Nephron (organoid): ENCODE measurements at regions not wholly inside any gene's neighbourhood (a gene's known extent, or its start where the extent isn't known, plus 50 kb on each side); places are given as distances from the start of the nearest gene placed in this dataset.

Experiments
- H3K27ac Mint-ChIP-seq, 3 experiments: 2 replicates each; pipeline ENCODE4 v1.8.0; 2020; ENCODE audit warnings: mixed read lengths in 3 of 3, mild to moderate bottlenecking in 2 of 3, moderate library complexity in 1 of 3
- H3K27me3 Mint-ChIP-seq: 2 replicates; pipeline ENCODE4 v1.8.0; 2021; ENCODE audit warnings: low read depth, mild to moderate bottlenecking, moderate library complexity, mixed read lengths
- H3K36me3 Mint-ChIP-seq: 2 replicates; pipeline ENCODE4 v1.8.0; 2020; ENCODE audit warnings: low read depth, mixed read lengths
- H3K4me1 Mint-ChIP-seq: 2 replicates; pipeline ENCODE4 v1.8.0; 2020; ENCODE audit warnings: mixed read lengths
- H3K4me3 Mint-ChIP-seq, 3 experiments: 2 replicates each; pipeline ENCODE4 v1.8.0; 2020; ENCODE audit warnings: mild to moderate bottlenecking in 3 of 3, mixed read lengths in 3 of 3, moderate library complexity in 2 of 3
- H3K9me3 Mint-ChIP-seq: 2 replicates; pipeline ENCODE4 v1.8.0; 2020; ENCODE audit warnings: mixed read lengths
- TF ChIP-seq, protein P1 (sequence below), 3 experiments: fragments of 200-600 bp; sonication (generic); IDR thresholded peaks; one replicate each; pipeline ENCODE4 v1.5.0; 2021; ENCODE audit warnings: antibody characterized with exemption in 3 of 3; ENCODE audit not compliant: unreplicated experiment in 3 of 3

DNA sequence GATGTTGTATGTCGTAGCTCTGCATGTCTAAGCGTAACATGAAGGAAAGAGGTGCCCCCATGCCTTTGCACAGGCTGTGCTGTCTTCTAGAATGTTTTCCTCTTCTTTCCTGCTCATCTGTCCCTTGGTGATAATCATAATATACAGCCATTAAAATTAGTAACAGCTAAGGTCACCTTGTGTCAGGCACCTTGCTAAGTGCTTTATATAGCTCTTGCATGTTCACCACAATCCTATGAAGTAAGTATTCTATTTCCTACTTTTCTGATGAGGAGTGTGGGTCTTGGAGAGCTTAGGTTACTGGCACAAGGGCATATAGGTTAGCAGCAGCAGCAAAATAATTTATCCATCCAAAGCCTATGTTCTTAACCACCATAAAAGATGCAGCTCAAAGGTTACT is 754.4 kb downstream of the NTRK3 start:
- no peak overlapping the region for H3K27ac Mint-ChIP-seq

DNA sequence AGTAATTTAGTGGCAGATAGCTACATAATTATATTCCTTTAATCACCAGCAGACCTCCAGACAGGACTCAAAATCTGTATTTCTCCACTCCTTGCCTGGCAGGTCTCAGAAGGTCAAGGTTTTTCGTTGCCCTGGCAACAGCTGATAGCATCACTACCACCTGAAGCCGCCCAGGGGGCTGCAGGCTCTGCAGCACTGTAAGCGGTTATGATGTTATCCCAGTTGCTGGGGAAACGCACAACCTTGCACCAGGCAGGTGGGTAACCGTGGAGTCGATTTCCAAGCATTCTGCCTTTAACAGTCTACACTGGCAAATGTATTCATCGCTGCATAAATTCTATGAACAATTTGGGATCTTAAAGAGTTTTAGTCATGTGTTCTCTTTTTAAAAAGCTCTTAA is 756.3 kb downstream of the NTRK3 start:
- TF ChIP-seq, protein P1, sequence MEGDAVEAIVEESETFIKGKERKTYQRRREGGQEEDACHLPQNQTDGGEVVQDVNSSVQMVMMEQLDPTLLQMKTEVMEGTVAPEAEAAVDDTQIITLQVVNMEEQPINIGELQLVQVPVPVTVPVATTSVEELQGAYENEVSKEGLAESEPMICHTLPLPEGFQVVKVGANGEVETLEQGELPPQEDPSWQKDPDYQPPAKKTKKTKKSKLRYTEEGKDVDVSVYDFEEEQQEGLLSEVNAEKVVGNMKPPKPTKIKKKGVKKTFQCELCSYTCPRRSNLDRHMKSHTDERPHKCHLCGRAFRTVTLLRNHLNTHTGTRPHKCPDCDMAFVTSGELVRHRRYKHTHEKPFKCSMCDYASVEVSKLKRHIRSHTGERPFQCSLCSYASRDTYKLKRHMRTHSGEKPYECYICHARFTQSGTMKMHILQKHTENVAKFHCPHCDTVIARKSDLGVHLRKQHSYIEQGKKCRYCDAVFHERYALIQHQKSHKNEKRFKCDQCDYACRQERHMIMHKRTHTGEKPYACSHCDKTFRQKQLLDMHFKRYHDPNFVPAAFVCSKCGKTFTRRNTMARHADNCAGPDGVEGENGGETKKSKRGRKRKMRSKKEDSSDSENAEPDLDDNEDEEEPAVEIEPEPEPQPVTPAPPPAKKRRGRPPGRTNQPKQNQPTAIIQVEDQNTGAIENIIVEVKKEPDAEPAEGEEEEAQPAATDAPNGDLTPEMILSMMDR (IDR thresholded peaks at IDR 0.05; ENCODE audit: unreplicated experiment in 3 of 3): no peak
- Mint-ChIP-seq H3K4me3 (no peak overlapping the region), H3K9me3 (no peaks in the 10 kb centered on the region), H3K4me1 (no peaks in the 10 kb centered on the region), H3K36me3 (no peaks in the 10 kb centered on the region), H3K27me3 (peaks cover 3% of the 10 kb centered on the region), H3K27ac (no peak overlapping the region)

More for the DNA sequence above, 754.4 kb downstream of the NTRK3 start:
- TF ChIP-seq, protein P1 (IDR thresholded peaks at IDR 0.05; ENCODE audit: unreplicated experiment in 3 of 3): no peak
- Mint-ChIP-seq H3K4me3 (no peak overlapping the region), H3K4me1 (no peaks in the 10 kb centered on the region), H3K27me3 (peaks cover 3% of the 10 kb centered on the region), H3K9me3 (no peaks in the 10 kb centered on the region), H3K36me3 (no peaks in the 10 kb centered on the region)

DNA sequence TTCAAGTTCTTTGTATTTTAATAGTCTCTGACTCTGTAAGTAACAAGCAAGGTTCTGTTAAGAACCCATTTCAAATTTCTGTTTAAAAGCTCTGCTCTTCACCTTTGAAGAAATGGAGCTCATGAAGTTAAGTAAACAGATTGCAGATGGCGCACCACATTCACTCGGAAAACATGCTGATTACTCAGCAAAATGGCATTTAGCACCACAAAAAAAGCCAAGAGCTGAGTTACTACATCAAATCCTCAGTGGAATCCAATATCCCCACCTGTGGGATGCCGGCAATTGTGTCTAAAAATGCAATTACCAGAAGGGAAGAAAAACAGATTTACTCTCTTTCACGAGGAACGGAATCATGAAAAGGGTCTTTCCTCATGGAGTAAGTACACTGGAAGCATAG is 758.0 kb downstream of the NTRK3 start:
- no peaks in the 10 kb centered on the region for H3K9me3 Mint-ChIP-seq
- H3K4me1 Mint-ChIP-seq: no peaks in the 10 kb centered on the region
- H3K36me3 Mint-ChIP-seq: no peaks in the 10 kb centered on the region
- H3K27me3 Mint-ChIP-seq: peaks cover 3% of the 10 kb centered on the region
- TF ChIP-seq, protein P1 (IDR thresholded peaks at IDR 0.05; ENCODE audit: unreplicated experiment in 3 of 3): no peak
- H3K4me3 Mint-ChIP-seq: no peak overlapping the region
- H3K27ac Mint-ChIP-seq: no peak overlapping the region

DNA sequence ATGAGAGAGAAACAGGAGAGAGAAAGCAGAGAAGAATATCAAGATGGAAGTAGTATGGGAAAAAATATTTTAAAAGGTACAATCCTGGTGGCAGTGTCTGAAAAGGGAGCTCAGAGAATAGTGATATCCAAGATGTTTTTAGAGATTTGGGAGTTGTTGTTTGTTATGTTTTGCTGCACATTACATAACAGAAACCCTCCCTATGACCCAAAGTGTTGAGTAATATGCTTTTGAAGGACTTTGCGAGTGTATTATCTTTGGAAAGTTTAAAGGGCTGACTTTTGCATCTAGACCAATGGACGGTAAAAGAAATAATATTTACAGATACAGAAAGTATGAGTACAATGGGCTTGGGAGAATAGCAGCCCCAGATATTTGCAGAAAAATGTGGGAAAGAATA is 759.7 kb downstream of the NTRK3 start:
- no peaks in the 10 kb centered on the region for H3K4me1 Mint-ChIP-seq
- H3K27ac Mint-ChIP-seq: no peak overlapping the region
- H3K9me3 Mint-ChIP-seq: no peaks in the 10 kb centered on the region
- TF ChIP-seq, protein P1 (IDR thresholded peaks at IDR 0.05; ENCODE audit: unreplicated experiment in 3 of 3): no peak
- no peaks in the 10 kb centered on the region for H3K27me3 Mint-ChIP-seq
- H3K4me3 Mint-ChIP-seq: no peak overlapping the region
- no peaks in the 10 kb centered on the region for H3K36me3 Mint-ChIP-seq

DNA sequence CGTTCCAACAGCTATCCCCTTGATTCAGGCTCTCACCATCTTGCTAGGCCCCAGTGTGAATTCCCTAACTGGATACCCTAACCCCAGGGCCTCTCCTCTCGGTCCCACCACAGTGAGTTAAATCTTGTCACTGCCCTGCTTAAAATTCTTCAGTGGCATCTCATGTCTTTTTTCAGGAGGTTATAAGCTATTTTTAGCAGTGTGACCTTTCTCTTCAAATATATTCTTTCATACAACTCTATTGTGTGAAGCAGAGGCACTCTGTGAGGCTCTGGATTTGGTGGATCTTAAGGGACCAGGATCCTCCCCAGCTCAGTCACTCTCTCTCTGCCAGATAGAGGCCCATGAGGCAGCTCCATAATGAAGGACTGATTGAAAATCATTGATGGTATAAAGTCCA is 760.4 kb downstream of the NTRK3 start:
- Mint-ChIP-seq H3K27ac (no peak overlapping the region), H3K36me3 (no peaks in the 10 kb centered on the region), H3K4me1 (no peaks in the 10 kb centered on the region), H3K4me3 (no peak overlapping the region), H3K9me3 (no peaks in the 10 kb centered on the region), H3K27me3 (no peaks in the 10 kb centered on the region)
- TF ChIP-seq, protein P1 (IDR thresholded peaks at IDR 0.05; ENCODE audit: unreplicated experiment in 3 of 3): no peak

DNA sequence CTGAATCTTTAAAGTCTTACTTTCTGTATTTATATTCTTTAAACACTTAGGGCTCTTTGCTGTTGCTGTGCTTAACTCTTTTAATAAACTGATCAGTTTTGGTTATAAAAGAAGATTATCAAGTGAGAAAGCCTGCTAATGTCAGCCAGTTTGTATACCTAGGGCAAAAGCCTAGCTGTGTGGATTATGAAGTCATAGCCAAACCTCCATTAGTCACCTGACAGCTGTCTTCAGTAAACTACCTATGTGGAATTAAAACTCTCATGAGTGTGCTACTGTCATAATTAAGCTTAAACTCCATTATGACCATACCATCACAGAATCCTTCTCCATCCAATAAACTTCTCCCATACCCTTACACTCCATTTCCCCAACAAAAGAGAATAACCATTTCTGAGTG is 762.7 kb downstream of the NTRK3 start:
- no peak overlapping the region for H3K4me3 Mint-ChIP-seq
- H3K9me3 Mint-ChIP-seq: no peaks in the 10 kb centered on the region
- H3K27ac Mint-ChIP-seq: no peak overlapping the region
- no peaks in the 10 kb centered on the region for H3K4me1 Mint-ChIP-seq
- H3K27me3 Mint-ChIP-seq: no peaks in the 10 kb centered on the region
- H3K36me3 Mint-ChIP-seq: no peaks in the 10 kb centered on the region
- TF ChIP-seq, protein P1 (IDR thresholded peaks at IDR 0.05; ENCODE audit: unreplicated experiment in 3 of 3): no peak
